ENCODE measurements at regions not wholly inside any gene's neighbourhood (a gene's known extent, or its start where the extent isn't known, plus 50 kb on each side); places are given as distances from the start of the nearest gene placed in this dataset.
"Not testable (repeated sequence)": the region's sequence is repeated elsewhere in the genome, so short reads cannot be mapped to it uniquely, and the experiment has no call there.

GRCh38 chr1:83295594-83295993, 703.3 kb downstream of the TTLL7 start:
- TF ChIP-seq POLR2A (IDR thresholded peaks at IDR 0.05; ENCODE audit: extremely low read depth, insufficient read length); CTCF (IDR thresholded peaks at IDR 0.05; ENCODE audit: low read depth, low read length); MAX (IDR thresholded peaks at IDR 0.05; ENCODE audit: low read depth, low read length): not testable (repeated sequence)

Measured in NB4 (cell line).